ENCODE measurements at regions not wholly inside any gene's neighbourhood (a gene's known extent, or its start where the extent isn't known, plus 50 kb on each side); places are given as distances from the start of the nearest gene placed in this dataset.

GRCh38 chr3:182435860-182436259 lies 357.4 kb upstream of the ATP11B start:
- TF ChIP-seq POLR2A (IDR thresholded peaks at IDR 0.05) (no peak), CTCF (IDR thresholded peaks at IDR 0.05) (no peak)
- intact Hi-C loops (cut with DNase I) = no loop called here
- WGBS, 2 donors = 11 to 30% methylated on average over 1 of the region's 1 CpG
- Histone ChIP-seq H3K9me3 (no peaks in the 10 kb centered on the region), H3K27ac (no peak overlapping the region), H3K36me3 (replicated peaks in 1 of 2; ENCODE audit: insufficient read depth in 1 of 2, low read depth in 2 of 2) (no peaks in the 10 kb centered on the region), H3K4me3 (no peak overlapping the region), H3K27me3 (no peaks in the 10 kb centered on the region), H3K4me1 (no peaks in the 10 kb centered on the region)
- no peak for DNase-seq
- ATAC-seq = no peak

- H3K36me3 ChIP-seq (replicated peaks in 1 of 2; ENCODE audit: insufficient read depth in 1 of 2, low read depth in 2 of 2) = no peaks in the 10 kb centered on the region
- no peak for ATAC-seq
- DNase-seq = no peak
- TF ChIP-seq POLR2A (IDR thresholded peaks at IDR 0.05) (no peak), CTCF (IDR thresholded peaks at IDR 0.05) (no peak)
- H3K27me3 ChIP-seq = no peaks in the 10 kb centered on the region
- WGBS, 2 donors = 56 to 57% methylated on average over 6 of the region's 6 CpGs
- no peak overlapping the region for H3K4me3 ChIP-seq
- no peaks in the 10 kb centered on the region for H3K4me1 ChIP-seq
- no peak overlapping the region for H3K27ac ChIP-seq
- no peaks in the 10 kb centered on the region for H3K9me3 ChIP-seq
- intact Hi-C loops (cut with DNase I) = no loop called here
These were observed 356.8 kb upstream of the ATP11B start for GRCh38 chr3:182436547-182436946.

- H3K27ac ChIP-seq = no peak overlapping the region
- intact Hi-C loops (cut with DNase I) = no loop called here
- DNase-seq = no peak
- H3K9me3 ChIP-seq = peaks cover 0 to 3% (median 0%) of the 10 kb centered on the region in 3 donors
- WGBS, 2 donors = 19 to 27% methylated on average over 1 of the region's 1 CpG
- H3K4me3 ChIP-seq = no peak overlapping the region
- no peaks in the 10 kb centered on the region for H3K36me3 ChIP-seq (replicated peaks in 1 of 2; ENCODE audit: insufficient read depth in 1 of 2, low read depth in 2 of 2)
- ATAC-seq = no peak
- H3K4me1 ChIP-seq = no peaks in the 10 kb centered on the region
- H3K27me3 ChIP-seq = no peaks in the 10 kb centered on the region
- TF ChIP-seq POLR2A (IDR thresholded peaks at IDR 0.05) = no peak
- TF ChIP-seq CTCF (IDR thresholded peaks at IDR 0.05) = no peak
These were observed 354.9 kb upstream of the ATP11B start for GRCh38 chr3:182438398-182438797.

GRCh38 chr3:182440101-182440500 lies 353.2 kb upstream of the ATP11B start:
- Histone ChIP-seq H3K27ac (no peak overlapping the region), H3K36me3 (replicated peaks in 1 of 2; ENCODE audit: insufficient read depth in 1 of 2, low read depth in 2 of 2) (no peaks in the 10 kb centered on the region), H3K27me3 (no peaks in the 10 kb centered on the region), H3K4me1 (no peaks in the 10 kb centered on the region), H3K9me3 (peaks cover 0 to 3% (median 0%) of the 10 kb centered on the region in 3 donors), H3K4me3 (no peak overlapping the region)
- DNase-seq (no peak), ATAC-seq (no peak)
- no peak for TF ChIP-seq CTCF (IDR thresholded peaks at IDR 0.05)
- TF ChIP-seq POLR2A (IDR thresholded peaks at IDR 0.05) = no peak
- intact Hi-C loops (cut with DNase I) = no loop called here

GRCh38 chr3:182445576-182445975 lies 347.7 kb upstream of the ATP11B start:
- no peaks in the 10 kb centered on the region for H3K27me3 ChIP-seq
- intact Hi-C loops (cut with DNase I) = no loop called here
- ATAC-seq (no peak), DNase-seq (no peak)
- peaks cover 0 to 3% (median 0%) of the 10 kb centered on the region in 3 donors for H3K9me3 ChIP-seq
- 37 to 46% methylated on average over 5 of the region's 5 CpGs for WGBS, 2 donors
- no peaks in the 10 kb centered on the region for H3K4me1 ChIP-seq
- H3K36me3 ChIP-seq (replicated peaks in 1 of 2; ENCODE audit: insufficient read depth in 1 of 2, low read depth in 2 of 2) = no peaks in the 10 kb centered on the region
- H3K27ac ChIP-seq = no peak overlapping the region
- no peak overlapping the region for H3K4me3 ChIP-seq
- no peak for TF ChIP-seq CTCF (IDR thresholded peaks at IDR 0.05)
- TF ChIP-seq POLR2A (IDR thresholded peaks at IDR 0.05) = no peak

All from body of pancreas (tissue), 4 donors.